ENCODE measurements at regions not wholly inside any gene's neighbourhood (a gene's known extent, or its start where the extent isn't known, plus 50 kb on each side); places are given as distances from the start of the nearest gene placed in this dataset.
A peak's percentile ranks its signal among the peaks of the same experiment; 100 is the strongest.

DNA sequence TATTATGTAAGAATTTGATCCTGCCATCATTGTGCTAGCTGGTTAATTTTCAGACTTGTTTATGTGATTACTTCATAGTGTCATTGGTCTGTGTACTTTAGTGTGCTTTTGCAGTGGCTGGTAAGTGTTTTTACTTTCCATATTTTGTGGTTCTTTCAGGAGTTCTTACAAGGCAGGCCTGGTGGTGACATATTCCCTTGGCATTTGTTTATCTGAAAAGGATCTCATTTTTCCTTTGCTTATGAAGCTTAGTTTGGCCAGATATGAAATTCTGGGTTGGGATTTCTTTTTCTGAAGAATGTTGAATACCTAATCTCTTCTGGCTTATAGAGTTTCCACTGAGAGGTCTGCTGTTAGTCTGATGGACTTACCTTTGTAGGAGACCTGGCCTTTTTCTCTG is 72.8 kb upstream of the MC4R start:
- DNase-seq, result no peak

DNA sequence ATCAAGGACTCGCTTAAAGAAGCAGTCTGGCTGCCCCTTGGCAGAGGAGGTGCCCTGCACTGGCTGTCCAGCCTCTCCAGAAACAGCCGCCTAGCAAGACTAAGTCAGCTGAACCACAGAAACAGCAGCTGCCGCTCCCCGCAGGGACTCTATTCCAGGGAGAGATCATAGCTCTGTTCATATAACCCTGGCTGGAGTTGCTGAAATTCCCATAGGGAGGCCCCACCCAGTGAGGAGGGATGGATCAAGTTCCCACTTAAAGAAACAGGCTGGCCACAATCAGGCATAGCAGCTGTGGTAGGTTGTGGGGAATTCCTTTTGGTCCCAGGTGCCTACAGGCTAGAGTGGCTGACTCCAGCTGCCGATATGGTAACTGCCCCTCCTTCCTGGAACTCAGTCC is 74.2 kb upstream of the MC4R start:
- peak; percentile 35 for DNase-seq

DNA sequence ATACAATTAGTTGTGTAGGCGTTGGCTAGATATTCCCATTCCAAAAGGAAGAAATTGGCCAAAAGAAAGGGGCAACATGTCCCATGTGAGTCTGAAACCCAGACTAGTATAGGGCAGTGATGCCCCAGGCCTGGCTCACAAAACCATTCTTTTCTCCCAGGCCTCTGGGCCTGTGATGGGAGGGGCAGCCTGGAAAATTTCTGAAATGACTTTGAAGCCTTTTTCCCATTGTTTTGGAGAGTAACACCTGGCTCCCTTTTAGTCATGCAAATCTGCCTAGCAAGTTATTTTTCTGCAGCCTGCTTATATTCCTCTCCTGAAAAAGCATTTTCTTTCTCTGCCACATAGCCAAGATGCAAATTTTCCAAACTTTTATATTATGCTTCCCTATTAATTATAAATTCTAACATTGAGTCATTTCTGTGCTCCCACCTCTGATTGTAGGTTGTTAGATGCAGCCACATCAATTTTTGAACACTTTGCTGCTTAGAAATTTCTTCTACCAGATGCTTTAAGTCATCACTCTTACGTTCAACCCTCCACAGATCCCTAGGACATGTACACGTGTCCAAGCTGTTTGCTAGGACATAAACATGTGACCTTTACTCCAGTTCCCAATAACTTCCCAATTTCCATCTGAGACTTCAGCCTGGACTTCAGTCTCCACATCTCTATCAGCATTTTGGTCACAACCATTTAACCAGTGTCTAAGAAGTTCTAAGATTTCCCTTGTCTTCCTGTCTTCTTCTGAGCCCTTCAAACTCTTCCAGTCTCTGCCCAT is 76.1 kb upstream of the MC4R start:
- no peak for DNase-seq

DNA sequence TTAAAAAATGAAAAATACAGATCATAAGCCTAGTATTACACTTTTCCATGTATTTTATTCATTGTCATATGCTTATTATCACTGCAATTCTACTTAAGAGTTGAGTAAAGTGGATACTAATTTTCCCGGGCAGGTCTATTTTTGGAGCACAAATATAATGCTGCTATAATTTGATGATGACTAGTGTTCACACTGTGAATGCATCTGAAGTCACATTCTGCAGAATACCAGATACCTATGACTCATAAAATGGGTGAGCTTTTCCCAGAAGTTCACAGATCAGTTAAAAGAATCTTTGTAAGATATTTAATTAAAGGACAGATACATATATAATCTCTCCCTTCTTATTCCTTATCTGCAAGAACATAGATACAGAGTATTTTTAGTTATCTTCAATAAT is 79.8 kb upstream of the MC4R start:
- DNase-seq, result no peak

DNA sequence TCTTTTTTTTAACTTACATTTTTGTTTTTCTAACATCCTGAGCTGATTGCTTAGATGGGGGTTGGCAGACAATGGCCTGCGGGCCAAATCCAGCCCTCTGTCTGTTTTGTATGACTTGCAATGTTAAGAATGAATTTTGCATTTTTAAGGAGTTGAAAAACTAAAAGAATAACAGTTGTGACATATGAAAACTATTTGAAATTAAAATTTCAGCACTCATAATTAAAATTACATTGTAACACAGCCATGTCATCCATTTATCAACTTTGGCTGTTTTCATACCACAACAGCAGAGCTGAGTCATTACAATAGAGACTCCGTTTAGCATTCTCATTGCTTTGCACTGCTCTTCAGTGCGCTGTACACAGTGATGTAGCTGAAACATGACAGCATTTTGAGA is 94.1 kb upstream of the MC4R start:
- DNase-seq, result no peak

DNA sequence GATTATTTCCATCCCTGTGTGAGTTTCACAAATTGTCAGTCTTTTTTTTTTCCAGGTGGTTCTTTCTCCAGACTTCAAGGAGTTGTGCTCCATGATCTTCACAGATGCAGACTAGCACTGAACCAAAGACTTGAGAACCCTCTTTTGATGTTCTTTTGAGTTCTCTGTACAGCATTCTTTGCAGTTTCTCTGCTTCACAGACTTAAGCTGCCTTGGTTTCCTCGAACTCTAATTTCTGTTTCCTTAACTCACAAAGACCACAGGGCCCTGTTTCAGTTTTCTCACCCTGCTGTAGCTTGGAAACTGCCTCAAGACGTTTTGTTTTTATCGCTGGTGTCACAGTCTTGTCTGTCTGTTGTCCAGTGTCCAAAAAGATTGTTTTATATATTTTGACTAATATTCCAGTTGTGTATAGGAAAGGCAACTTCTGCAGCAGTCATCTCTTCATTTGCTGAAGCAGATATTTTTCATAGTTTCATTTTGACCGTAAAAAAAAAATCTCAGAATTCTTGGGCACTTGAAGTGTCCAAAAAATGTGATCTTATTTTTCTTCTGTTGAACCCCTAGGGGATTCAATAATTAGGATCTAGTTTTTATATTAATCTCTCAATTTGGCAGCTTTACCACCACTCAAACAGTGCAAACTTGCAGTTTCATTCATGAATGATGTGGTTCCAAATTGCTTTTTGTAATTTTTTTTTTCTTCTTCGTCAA is 97.0 kb upstream of the MC4R start:
- no peak for DNase-seq

DNA sequence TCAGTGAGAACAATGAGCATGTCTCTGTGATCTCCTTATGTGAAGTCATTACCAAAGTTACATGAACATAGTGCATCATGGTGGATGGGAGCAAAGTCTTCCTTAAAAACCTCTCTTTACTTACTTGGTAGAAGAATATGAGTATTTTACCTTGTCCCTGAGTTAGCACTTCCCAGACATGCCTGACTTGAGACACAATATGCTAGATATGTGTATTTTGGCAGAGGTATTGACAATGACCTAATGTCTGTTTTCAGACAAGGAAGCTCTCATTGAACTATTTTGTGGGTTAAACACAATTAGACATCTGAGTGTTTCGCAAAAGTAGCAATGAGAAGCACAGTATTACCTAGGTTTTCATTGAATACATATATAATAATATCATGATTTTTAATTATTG is 99.1 kb upstream of the MC4R start:
- DNase-seq, result no peak

DNA sequence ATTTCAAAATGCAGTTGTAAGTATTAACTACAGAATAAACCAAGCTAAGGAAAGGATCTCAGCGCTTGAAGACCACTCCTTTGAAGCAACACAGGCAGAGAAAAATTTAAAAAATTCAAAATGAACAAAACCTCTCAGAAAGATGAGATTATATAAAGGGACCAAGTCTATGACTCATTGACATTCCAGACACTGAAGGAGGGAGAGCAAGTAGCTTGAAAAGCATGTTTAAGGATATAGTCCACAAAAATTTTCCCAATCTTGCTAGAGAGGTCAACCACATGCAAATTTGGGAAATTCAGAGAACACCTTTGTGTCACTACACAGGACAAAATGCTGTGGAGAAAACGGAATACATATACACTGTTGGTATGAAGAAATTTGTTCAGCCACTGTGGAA is 112.6 kb upstream of the MC4R start:
- no peak for DNase-seq

DNA sequence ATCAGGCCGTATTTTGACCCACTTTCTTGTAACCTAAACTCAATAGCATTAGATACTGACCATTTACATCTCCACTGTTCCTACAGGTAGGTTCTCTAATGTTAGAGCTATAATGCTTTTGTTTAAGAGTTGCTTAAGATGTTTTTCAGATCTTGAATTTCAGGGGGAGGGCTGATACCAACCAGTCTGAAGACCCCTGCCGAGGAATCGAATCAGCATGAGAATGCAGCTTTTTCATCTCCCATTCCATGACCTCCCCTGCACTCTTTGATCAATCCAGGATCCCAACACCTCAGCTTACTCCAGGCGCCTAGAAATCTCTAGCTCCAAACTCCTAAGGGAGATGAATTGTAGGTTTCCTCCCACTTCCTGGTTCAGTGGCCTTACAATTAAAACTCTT is 120.5 kb upstream of the MC4R start:
- no peak for DNase-seq

DNA sequence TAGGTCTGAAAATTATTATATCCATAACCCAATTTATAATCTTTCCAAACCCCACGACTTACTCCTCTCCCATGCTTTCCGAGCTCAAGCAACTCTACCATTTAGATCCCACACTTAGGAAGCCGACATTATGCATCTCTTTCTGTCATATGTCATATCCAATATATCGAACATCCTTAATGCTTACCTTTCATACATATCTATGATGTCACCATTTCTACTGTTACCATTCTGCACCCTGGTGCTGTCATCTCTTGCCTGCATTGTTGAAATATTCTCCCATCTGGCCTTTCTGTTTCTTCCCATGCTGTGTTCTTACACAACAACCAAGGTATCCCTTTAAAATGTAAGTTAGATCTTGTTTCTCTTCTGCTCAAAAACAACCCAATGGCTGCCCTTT is 127.1 kb upstream of the MC4R start:
- DNase-seq, result no peak

DNA sequence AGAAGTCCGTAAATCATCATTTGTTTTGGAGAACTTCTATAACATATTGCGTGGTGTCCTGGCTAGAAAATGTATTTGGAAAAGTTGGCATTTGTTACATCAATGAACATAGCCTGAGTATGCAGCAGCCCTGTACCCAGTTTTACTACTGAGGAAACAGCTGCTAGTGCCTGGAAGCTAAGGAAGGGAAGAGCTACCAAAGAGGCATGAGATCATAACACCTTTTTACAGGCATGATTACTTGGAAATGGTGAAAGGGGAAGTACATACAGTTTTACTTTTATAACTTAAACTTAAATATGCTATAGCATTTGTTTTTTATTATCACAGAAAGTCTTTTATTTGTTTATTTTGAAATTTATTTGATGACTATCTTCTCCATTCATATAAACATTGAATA is 128.4 kb upstream of the MC4R start:
- no peak for DNase-seq

DNA sequence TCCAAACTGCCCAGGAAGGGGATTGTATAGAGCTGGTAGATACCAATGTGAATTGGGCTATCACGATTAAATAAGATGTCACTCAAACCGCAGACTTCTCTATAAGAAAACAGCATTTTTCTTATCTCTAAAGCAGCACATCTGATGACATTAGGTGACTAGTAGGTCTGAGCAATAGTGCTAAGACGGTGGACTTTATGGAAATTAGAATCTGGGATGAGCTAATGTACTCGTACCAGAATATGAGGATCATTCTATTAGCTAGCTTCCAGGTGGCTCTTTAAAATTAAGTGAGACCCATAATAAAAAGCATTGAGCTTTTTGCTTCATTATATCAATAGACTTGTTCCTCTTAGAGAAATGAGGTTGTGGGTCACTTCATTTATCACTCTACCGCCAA is 130.0 kb upstream of the MC4R start:
- DNase-seq, result no peak

DNA sequence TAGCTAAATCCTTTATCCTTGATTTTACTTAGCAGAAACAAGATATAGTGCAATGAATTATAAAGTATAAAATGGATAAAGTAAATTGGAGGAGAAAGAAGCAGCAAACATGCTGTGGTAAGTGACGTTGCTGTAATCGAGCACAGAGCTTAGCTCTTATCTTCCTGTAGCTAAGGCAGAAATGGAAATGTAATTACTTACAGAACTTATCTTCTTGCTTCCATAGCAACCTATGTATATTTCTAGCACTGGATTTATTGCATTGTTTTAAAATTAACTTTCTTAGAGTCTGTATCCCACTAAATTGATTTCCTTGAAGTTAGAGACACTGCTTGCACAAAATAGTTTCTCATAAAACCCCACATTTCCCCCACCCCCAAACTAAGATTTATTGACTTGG is 130.6 kb upstream of the MC4R start:
- no peak for DNase-seq

DNA sequence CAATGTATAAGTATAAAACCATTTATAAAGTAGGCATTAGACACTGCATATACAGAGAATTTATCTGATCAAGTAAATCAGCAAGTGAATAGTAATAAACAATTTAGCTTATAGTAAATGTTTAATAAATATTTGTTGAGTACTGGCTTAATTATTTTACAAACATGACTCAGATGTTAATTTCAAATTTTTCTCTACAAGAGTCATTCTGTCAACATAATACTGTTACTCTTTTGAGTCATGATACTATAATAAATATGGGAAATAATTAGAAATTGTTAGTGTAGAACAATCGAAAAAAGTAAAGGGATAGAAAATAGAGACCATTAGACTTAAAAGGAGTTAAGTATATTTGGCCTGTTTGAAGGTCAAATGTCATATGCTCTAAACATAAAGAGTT is 133.6 kb upstream of the MC4R start:
- no peak for DNase-seq

DNA sequence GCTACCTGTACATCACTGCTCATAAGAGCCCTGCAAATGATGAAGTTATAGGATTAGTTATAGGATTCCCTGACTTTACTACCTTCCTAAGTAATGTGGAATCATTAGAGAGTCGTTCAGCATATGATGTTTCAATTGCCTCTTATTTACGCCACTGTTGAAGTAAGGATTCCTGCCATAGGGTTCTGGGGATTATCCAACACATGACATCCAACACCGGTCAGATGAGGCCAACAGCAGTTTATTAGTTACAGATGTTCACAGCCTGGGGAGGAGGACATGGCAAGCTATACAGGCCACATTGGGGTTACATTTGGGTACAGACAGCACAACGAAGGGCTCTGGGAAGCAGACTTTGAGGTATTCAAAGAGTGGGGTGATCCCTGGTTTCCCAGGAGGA is 134.1 kb upstream of the MC4R start:
- peak; percentile 47 for DNase-seq

DNA sequence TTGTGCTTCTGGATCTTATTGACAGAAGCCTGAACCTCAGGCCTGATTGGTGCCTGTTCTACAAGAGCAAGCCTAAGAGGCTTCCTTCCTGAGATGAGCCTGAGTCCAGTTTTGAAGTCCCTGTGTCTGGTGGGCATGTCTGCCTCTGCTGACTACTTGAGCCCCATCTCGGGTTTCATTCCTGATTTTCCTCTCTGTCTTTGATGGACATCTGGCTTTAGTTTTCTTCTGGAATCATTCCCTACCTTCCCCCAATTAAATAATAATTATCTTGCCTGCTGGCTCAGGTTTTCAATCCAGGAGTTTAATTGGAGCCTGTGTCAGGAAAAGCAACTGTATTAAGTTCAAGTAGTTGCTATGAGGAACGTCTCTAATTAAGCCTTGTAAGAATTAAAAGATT is 135.5 kb upstream of the MC4R start:
- no peak for DNase-seq

DNA sequence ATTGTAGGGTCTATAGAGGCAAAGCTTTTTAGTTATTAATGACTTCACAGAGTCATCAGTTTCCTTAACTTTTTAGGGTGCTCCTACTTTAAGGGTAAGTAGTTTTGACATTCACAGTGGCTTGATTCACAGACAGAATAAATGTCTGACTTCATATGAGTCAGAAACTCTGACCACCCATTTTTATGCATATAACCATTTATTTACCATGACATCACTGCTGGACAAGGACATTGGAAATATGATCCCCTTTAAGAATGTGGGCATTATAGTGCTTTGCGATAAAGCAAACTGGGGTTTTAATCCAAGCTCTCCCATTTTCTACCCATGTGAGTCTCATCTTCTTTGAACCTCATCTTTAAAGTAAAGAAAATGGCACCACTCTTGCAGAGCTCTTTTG is 162.0 kb upstream of the MC4R start:
- no peak for DNase-seq

DNA sequence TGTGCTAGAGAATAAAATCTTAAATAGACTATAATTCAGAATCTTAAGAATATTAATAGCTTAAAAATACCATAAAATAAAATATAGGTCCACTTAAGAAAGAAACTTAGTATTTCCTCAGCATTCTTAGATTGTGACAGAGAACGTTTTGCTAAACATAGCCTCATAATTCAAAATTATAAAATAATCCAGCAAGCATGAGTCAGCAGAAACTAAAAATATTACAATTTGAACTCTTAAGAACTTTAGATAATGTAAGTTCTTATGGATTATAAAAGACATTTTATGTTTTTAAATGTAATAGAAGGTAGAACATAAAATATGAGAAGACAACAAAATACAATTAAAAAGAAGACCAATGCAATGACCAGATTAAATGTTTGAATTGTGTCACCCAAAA is 164.5 kb upstream of the MC4R start:
- no peak for DNase-seq

DNA sequence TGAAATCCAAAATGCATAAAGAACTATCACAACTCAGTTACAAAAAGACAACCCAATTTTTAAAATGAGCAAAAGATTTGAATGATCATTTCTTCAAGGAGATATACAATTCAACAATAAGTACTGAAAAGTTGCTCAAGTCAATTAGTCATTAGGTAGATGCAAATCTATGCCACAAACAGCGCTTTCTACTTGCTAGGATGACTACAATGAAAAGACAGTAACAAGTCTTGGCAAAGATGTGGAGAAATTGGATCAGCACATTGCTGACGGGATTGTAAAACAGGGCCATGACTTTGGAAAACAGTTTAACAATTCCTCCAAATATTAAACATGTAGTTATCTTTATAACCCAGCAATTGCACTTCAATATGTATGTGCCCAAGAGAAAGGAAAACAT is 166.3 kb upstream of the MC4R start:
- DNase-seq, result no peak

DNA sequence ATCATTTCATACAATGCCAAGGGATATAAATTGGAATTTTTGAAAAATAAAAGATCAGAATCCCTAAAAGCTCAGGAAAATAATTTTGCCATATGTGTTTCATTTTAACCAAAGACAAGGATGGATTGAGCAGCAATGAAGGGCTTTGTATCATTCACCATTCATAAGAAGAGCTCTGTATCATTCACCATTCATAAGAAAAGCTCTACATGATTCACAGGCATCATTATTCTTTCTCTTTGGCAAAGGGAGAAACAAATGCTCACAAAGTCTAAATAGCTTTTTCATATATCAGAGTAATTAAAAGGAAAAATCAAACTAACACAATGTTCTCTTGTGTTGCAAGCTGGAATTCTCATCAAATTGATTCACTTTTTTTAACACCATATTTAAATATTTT is 169.1 kb upstream of the MC4R start:
- no peak for DNase-seq

DNA sequence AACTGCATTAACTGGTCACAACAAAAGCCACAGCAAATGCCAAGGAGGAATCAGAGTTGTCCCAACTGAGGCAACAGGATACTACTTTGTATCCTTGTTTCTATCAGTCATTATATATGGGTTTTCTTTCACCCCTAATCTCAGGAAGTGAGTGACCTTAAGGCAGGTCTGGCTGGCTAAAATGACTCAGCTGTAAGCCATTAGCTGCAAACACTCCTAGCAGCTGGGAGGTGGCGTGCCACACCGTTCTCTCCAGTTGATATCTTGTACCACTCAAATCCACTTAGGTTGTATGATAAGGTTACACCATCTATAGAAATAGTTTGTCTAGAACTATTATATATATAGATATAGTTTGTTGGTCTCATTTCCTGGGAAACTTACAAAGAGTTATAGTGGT is 171.1 kb upstream of the MC4R start:
- no peak for DNase-seq

DNA sequence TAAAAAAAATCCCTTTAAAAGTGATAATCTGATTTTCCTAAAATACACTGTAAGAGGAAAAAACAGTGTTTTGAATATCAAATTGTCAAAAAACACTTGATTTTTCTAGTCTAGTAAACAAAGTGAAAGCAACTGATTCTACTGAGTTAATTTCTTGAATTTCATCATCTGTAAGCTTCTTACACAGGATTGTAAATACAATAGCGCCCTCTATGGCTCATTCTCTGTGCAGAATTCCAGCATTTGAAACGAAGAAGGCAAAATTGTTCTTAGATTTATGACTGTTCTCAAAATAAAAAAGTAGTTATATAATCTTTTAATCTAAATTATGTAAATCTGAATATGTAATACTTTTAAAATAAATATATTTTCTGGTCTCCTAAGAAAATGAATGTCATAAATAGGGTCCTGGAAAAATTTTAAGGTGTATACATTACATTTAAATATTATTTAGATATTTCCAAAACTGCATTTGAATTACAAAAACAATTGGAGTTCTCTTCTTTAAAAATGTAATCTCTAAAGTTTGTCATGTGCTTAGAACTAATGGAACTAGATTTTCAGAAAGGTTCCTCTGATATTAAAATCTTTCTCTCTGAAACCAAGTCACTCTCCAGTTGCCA is 176.9 kb upstream of the MC4R start:
- DNase-seq, result no peak

DNA sequence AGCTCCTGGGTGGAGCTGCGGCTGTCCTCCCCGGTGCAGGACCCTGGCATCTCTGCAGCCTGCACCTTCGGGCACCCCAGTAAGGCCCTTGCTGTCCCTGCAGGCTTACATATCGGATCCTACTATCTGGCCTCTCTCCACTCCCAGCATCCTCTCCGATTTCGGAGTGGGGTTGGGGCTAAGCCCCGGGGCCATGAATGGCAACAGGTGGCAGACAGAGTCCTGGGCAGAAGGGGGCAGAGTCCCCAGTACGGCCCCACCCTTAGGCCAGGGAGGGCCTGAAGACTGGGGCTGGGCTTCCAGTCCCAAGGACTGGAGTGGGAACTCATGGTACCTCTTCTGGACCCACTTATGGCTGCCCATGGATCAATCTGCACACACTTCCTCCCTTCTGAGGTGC is 180.4 kb upstream of the MC4R start:
- DNase-seq, result no peak

DNA sequence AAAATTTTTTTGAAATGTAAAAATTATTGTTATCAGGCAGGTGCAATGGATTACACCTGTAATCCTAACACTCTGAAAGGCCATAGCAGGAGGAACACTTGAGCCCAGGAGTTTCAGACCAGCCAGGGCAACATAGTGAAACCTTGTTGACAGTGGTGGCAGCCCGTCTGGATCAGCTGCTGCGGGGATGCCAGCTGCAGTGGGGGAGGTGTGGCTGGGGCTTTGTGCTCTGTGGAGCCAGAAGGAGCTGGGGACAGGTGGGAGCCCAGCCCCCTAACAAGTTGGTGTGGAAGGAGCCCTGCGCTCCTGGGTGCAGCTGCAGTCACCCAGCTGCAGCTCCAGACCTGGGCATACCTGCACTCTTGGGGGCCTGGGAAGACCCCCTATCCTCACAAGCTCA is 182.4 kb upstream of the MC4R start:
- DNase-seq, result peak; percentile 34

DNA sequence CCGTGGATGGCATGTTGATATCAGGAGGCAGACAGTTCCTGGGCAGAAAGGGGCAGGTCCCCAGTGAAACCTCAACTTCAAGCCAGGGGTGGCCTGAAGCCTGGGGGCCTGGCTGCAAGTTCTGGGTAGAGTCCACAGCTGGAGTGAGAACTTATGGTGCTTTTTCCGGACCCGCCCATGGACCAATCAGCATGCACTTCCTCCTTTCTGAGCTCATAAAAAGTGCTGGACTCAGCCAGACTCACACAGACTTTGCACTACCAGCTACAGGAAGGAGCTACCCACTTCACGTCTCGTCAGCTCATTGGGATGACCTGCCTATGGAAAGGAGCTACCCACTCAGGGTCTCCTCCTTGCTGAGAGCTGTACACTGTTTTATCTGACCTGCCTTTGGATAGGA is 183.1 kb upstream of the MC4R start:
- no peak for DNase-seq
